Activated T-cell treated with anti-CD3 and anti-CD28 coated beads, Interleukin-2, amount 50 U/mL, for 72 hours (primary cell): ENCODE measurements at regions not wholly inside any gene's neighbourhood (a gene's known extent, or its start where the extent isn't known, plus 50 kb on each side); places are given as distances from the start of the nearest gene placed in this dataset.
"Not testable (repeated sequence)": the region's sequence is repeated elsewhere in the genome, so short reads cannot be mapped to it uniquely, and the experiment has no call there.

Source experiments
- ATAC-seq, 2 donors: fragments of 150-1000 bp; cut with Tn5 transposase; replicated peaks in 1 of 2; 2 replicates each; pipeline ENCODE4 v1.10.0; 2021; ENCODE audit warnings: moderate library complexity in 2 of 2, mild to moderate bottlenecking in 1 of 2
- DNase-seq, 2 donors: peaks; one replicate each; pipeline ENCODE4 v3.0.0; 2021 to 2022; ENCODE audit warnings: mixed read lengths in 1 of 2
- H3K27ac Mint-ChIP-seq: one replicate; pipeline ENCODE4 v1.8.0; 2022; ENCODE audit warnings: mild to moderate bottlenecking, moderate library complexity, mixed read lengths
- H3K27me3 Mint-ChIP-seq: one replicate; pipeline ENCODE4 v1.8.0; 2022; ENCODE audit warnings: low read depth, mixed read lengths
- H3K36me3 Mint-ChIP-seq, 2 donors: one replicate each; pipeline ENCODE4 v1.8.0; 2022; ENCODE audit warnings: mixed read lengths in 2 of 2, mild to moderate bottlenecking in 1 of 2; ENCODE audit not compliant: insufficient read depth in 2 of 2
- H3K4me1 Mint-ChIP-seq: one replicate; pipeline ENCODE4 v1.8.0; 2022; ENCODE audit warnings: low read depth, mixed read lengths
- H3K4me3 Mint-ChIP-seq, 2 donors: one replicate each; pipeline ENCODE4 v1.8.0; 2022; ENCODE audit warnings: mild to moderate bottlenecking in 2 of 2, mixed read lengths in 2 of 2, moderate library complexity in 2 of 2
- H3K9me3 Mint-ChIP-seq, 2 donors: one replicate each; pipeline ENCODE4 v1.8.0; 2022; ENCODE audit warnings: mixed read lengths in 2 of 2

GRCh38 chr18:64384101-64384500 lies 235.2 kb upstream of the LINC00305 start:
- ATAC-seq (no peak), DNase-seq (no peak)
- Mint-ChIP-seq H3K27me3 (no peaks in the 10 kb centered on the region), H3K4me1 (no peaks in the 10 kb centered on the region), H3K4me3 (no peak overlapping the region), H3K36me3 (no peaks in the 10 kb centered on the region), H3K9me3 (peaks cover 2 to 4% of the 10 kb centered on the region in 2 donors), H3K27ac (no peak overlapping the region)

- no peak overlapping the region for H3K27ac Mint-ChIP-seq
- H3K36me3 Mint-ChIP-seq = no peaks in the 10 kb centered on the region
- no peaks in the 10 kb centered on the region for H3K27me3 Mint-ChIP-seq
- H3K9me3 Mint-ChIP-seq = peaks cover 1 to 6% of the 10 kb centered on the region in 2 donors
- no peak overlapping the region for H3K4me3 Mint-ChIP-seq
- ATAC-seq = no peak
- H3K4me1 Mint-ChIP-seq = no peaks in the 10 kb centered on the region
- DNase-seq = no peak
These were observed 231.2 kb upstream of the LINC00305 start for GRCh38 chr18:64380117-64380516.

GRCh38 chr18:64379662-64380061 lies 230.8 kb upstream of the LINC00305 start:
- Mint-ChIP-seq H3K4me1 (no peaks in the 10 kb centered on the region), H3K27ac (no peak overlapping the region), H3K27me3 (no peaks in the 10 kb centered on the region), H3K9me3 (peaks cover 1 to 6% of the 10 kb centered on the region in 2 donors), H3K36me3 (no peaks in the 10 kb centered on the region), H3K4me3 (no peak overlapping the region)
- DNase-seq (no peak), ATAC-seq (no peak)

- Mint-ChIP-seq H3K4me1 (no peaks in the 10 kb centered on the region), H3K27me3 (no peaks in the 10 kb centered on the region), H3K9me3 (peaks cover 0 to 6% of the 10 kb centered on the region in 2 donors), H3K4me3 (no peak overlapping the region), H3K36me3 (no peaks in the 10 kb centered on the region), H3K27ac (no peak overlapping the region)
- DNase-seq (no peak), ATAC-seq (no peak)
These were observed 228.6 kb upstream of the LINC00305 start for GRCh38 chr18:64377446-64377845.

- Mint-ChIP-seq H3K9me3 (peaks cover 2 to 6% of the 10 kb centered on the region in 2 donors), H3K4me3 (no peak overlapping the region), H3K36me3 (no peaks in the 10 kb centered on the region), H3K4me1 (no peaks in the 10 kb centered on the region), H3K27ac (no peak overlapping the region), H3K27me3 (no peaks in the 10 kb centered on the region)
- DNase-seq (no peak), ATAC-seq (no peak)
These were observed 224.0 kb upstream of the LINC00305 start for GRCh38 chr18:64372850-64373249.

GRCh38 chr18:64369830-64370440 lies 221.0 kb upstream of the LINC00305 start:
- H3K27ac Mint-ChIP-seq, DNase-seq, H3K27me3 Mint-ChIP-seq, H3K4me3 Mint-ChIP-seq, ATAC-seq, H3K4me1 Mint-ChIP-seq, H3K9me3 Mint-ChIP-seq, H3K36me3 Mint-ChIP-seq: not testable (repeated sequence)

GRCh38 chr18:64365106-64365505 lies 216.2 kb upstream of the LINC00305 start:
- Mint-ChIP-seq H3K4me3 (no peak overlapping the region), H3K36me3 (peaks cover 1% of the 10 kb centered on the region in 2 donors), H3K9me3 (peaks cover 7 to 19% of the 10 kb centered on the region in 2 donors), H3K27me3 (no peaks in the 10 kb centered on the region), H3K27ac (no peak overlapping the region), H3K4me1 (no peaks in the 10 kb centered on the region)
- peak in 1 of 2 donors; percentile 19 for ATAC-seq
- DNase-seq = no peak

- H3K27me3 Mint-ChIP-seq = no peaks in the 10 kb centered on the region
These were observed 188.8 kb upstream of the LINC00305 start for GRCh38 chr18:64337673-64338072.

GRCh38 chr18:64337018-64337417 lies 188.1 kb upstream of the LINC00305 start:
- H3K36me3 Mint-ChIP-seq = no peaks in the 10 kb centered on the region

More at GRCh38 chr18:64337673-64338072, 188.8 kb upstream of the LINC00305 start:
- Mint-ChIP-seq H3K4me3 (no peak overlapping the region), H3K36me3 (no peaks in the 10 kb centered on the region), H3K27ac (no peak overlapping the region), H3K4me1 (no peaks in the 10 kb centered on the region), H3K9me3 (peaks cover 2 to 3% of the 10 kb centered on the region in 2 donors)
- DNase-seq (no peak), ATAC-seq (no peak)

GRCh38 chr18:64334748-64335147 lies 185.9 kb upstream of the LINC00305 start:
- Mint-ChIP-seq H3K36me3 (no peaks in the 10 kb centered on the region), H3K9me3 (peaks cover 2 to 3% of the 10 kb centered on the region in 2 donors), H3K4me1 (no peaks in the 10 kb centered on the region), H3K4me3 (no peak overlapping the region), H3K27ac (no peak overlapping the region), H3K27me3 (no peaks in the 10 kb centered on the region)
- no peak for DNase-seq
- ATAC-seq = no peak

More at GRCh38 chr18:64337018-64337417, 188.1 kb upstream of the LINC00305 start:
- no peaks in the 10 kb centered on the region for H3K27me3 Mint-ChIP-seq
- DNase-seq (no peak), ATAC-seq (no peak)
- no peak overlapping the region for H3K27ac Mint-ChIP-seq
- H3K4me1 Mint-ChIP-seq = no peaks in the 10 kb centered on the region
- peaks cover 2 to 3% of the 10 kb centered on the region in 2 donors for H3K9me3 Mint-ChIP-seq
- H3K4me3 Mint-ChIP-seq = no peak overlapping the region

- Mint-ChIP-seq H3K27me3 (no peaks in the 10 kb centered on the region), H3K4me1 (no peaks in the 10 kb centered on the region), H3K9me3 (peaks cover 3% of the 10 kb centered on the region in 2 donors), H3K27ac (no peak overlapping the region), H3K4me3 (no peak overlapping the region), H3K36me3 (no peaks in the 10 kb centered on the region)
- DNase-seq = no peak
- no peak for ATAC-seq
These were observed 184.7 kb upstream of the LINC00305 start for GRCh38 chr18:64333584-64333983.

GRCh38 chr18:64332835-64333234 lies 183.9 kb upstream of the LINC00305 start:
- Mint-ChIP-seq H3K36me3 (no peaks in the 10 kb centered on the region), H3K27ac (no peak overlapping the region), H3K4me3 (no peak overlapping the region), H3K4me1 (no peaks in the 10 kb centered on the region), H3K9me3 (peaks cover 3 to 4% of the 10 kb centered on the region in 2 donors), H3K27me3 (no peaks in the 10 kb centered on the region)
- no peak for DNase-seq
- ATAC-seq = no peak

GRCh38 chr18:64331419-64331818 lies 182.5 kb upstream of the LINC00305 start:
- Mint-ChIP-seq H3K9me3 (peaks cover 3 to 6% of the 10 kb centered on the region in 2 donors), H3K4me3 (no peak overlapping the region), H3K36me3 (no peaks in the 10 kb centered on the region), H3K27me3 (no peaks in the 10 kb centered on the region), H3K4me1 (no peaks in the 10 kb centered on the region), H3K27ac (no peak overlapping the region)
- DNase-seq (no peak), ATAC-seq (no peak)

- ATAC-seq = no peak
- no peaks in the 10 kb centered on the region for H3K36me3 Mint-ChIP-seq
- no peak overlapping the region for H3K4me3 Mint-ChIP-seq
These were observed 182.0 kb upstream of the LINC00305 start for GRCh38 chr18:64330931-64331330.

More at GRCh38 chr18:64330931-64331330, 182.0 kb upstream of the LINC00305 start:
- peaks cover 2 to 6% of the 10 kb centered on the region in 2 donors for H3K9me3 Mint-ChIP-seq
- no peaks in the 10 kb centered on the region for H3K27me3 Mint-ChIP-seq
- H3K4me1 Mint-ChIP-seq = no peaks in the 10 kb centered on the region
- H3K27ac Mint-ChIP-seq = no peak overlapping the region
- no peak for DNase-seq
